GM12865 (cell line): ENCODE measurements at regions not wholly inside any gene's neighbourhood (a gene's known extent, or its start where the extent isn't known, plus 50 kb on each side); places are given as distances from the start of the nearest gene placed in this dataset.

Experiments used
- DNase-seq: peaks from one replicate; pipeline ENCODE4 v3.0.0; 2010; ENCODE audit warnings: low read depth
- H3K4me3 ChIP-seq: 2 replicates; pipeline ENCODE4 v1.5.1; 2011; ENCODE audit warnings: mild to moderate bottlenecking, low read depth, low read length, control low read depth
- TF ChIP-seq, protein P1 (sequence below): IDR thresholded peaks from 2 replicates; pipeline ENCODE4 v1.5.1; 2011; ENCODE audit warnings: low read length, control low read depth, low read depth, inconsistent platforms; ENCODE audit not compliant: insufficient read depth; ENCODE audit errors: missing control alignments

DNA sequence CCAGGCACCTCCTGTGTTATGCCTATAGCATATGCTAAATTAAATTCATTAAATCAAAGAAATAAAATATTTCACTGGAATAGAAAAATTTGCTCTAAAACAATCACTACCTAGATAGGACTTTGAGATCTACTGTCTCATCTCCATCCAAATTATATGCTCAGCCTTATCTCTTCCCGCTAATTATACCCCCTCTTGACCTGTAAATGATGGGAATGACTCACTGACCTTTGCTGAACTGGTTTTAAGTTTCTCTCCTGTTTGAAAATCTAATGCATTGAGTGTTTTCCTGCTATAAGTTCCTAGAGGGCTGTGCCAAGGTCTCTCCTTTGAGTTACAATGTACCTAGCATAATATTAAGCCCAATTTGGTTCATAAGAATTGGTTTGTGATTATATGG, 110.1 kb downstream of the BMP2 start:
- no peak overlapping the region for H3K4me3 ChIP-seq
- TF ChIP-seq, protein P1, sequence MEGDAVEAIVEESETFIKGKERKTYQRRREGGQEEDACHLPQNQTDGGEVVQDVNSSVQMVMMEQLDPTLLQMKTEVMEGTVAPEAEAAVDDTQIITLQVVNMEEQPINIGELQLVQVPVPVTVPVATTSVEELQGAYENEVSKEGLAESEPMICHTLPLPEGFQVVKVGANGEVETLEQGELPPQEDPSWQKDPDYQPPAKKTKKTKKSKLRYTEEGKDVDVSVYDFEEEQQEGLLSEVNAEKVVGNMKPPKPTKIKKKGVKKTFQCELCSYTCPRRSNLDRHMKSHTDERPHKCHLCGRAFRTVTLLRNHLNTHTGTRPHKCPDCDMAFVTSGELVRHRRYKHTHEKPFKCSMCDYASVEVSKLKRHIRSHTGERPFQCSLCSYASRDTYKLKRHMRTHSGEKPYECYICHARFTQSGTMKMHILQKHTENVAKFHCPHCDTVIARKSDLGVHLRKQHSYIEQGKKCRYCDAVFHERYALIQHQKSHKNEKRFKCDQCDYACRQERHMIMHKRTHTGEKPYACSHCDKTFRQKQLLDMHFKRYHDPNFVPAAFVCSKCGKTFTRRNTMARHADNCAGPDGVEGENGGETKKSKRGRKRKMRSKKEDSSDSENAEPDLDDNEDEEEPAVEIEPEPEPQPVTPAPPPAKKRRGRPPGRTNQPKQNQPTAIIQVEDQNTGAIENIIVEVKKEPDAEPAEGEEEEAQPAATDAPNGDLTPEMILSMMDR = no peak
- no peak for DNase-seq

DNA sequence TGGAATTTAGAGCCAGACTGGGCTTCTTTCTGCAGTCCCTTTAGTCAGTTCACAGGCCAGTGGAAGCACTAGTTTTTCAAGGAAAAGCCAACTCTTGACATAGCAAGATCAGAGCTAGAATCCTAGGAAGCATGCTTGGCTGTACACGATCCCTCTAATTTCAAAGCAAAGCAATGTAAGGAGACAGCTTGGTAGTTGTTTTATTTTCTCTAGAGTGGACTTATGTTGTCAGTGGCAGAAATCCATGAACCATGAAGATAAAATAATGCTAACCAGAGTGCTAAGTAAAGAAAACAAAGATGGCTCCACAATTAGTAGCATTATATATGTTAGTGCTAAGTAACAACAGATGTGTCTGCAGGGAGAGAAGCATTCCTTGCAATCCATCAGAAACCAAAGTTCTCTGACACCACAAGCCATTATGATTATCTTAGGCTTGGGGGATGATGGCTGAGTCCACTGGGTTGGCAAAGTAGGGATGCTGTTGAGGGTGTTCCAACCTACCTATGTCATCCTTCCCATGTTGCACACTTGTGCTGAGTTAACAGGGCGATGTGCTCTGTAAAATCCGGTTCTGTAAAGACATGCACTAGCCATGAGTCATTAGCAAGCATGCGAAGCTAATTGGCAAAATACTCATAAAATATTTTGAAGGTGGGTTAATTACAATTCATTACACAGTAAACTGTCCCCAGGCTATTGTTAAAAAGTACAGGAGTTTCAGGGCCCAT, 115.2 kb downstream of the BMP2 start:
- no peak for DNase-seq
- no peak overlapping the region for H3K4me3 ChIP-seq
- TF ChIP-seq, protein P1 = no peak

DNA sequence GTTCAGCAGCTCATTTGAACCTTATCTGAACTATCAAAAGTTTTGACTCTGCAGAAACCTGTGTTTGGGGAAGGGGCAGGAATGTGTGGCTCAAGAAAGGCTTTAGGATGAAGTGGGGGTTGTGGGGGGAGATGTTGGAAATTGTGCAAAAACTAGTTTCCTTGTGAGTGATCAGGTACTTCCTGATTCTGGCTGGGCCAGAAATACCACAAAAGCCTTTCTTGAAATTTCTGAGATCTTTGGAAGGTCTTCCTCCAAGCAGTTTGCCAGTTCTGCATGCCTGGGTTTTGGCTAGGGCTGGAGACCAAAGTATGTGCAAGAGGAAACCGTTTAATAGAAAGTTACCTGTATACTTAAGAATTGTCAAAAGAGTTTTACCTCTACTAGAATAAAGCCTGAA, 116.6 kb downstream of the BMP2 start:
- TF ChIP-seq, protein P1 = no peak
- no peak overlapping the region for H3K4me3 ChIP-seq
- DNase-seq = no peak

DNA sequence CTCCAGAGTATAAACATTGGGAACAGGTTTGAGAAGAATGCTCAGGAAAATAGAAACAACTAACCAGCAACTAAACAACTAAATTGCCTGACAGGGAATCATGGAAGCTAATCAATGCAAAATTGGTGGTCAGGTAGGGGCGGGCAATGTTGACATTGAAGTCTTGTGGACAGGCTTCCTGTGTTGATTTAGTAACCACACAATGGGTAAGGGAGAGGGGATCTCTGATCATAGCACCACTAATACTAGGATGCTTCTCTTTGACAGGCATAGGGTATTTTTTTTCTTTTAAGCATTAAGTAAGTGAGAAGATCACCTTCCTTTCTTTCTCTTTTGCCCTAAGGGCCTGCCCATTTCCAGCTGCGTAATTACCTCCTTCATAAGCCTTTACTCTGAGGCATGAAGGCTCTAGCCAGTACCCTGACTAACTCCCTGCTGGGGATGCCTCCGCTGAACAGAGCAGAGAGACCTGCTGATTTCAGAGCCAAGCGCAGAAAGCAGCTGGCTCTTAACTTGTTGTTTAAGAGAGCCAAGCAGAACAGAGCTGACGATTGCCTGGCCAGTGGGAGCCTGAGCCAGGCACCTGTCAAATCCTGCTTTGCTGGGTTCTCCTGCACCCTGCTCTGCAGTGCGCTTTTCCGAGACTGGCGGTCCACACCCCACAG, 118.7 kb downstream of the BMP2 start:
- TF ChIP-seq, protein P1 = no peak
- no peak overlapping the region for H3K4me3 ChIP-seq
- DNase-seq = no peak

DNA sequence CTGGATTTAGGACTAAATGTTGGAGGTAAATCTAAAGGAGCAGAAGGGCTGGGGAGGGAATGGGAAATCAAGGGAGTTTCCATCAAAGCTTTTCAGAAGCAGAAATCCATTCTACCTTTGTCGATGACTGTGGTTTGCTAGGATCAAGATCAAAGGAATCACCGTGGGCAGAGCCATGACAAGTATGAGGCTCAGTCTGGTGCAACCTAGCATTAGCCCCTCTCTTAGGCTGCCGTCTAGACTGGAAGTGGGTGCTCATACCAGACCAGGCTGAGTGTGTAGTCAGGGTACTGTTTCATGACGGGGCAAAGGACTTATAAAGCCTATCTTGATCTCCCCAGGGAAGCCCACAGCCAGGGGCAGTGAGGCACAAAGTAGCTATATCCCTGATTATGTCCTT, 120.5 kb downstream of the BMP2 start:
- no peak for DNase-seq
- no peak overlapping the region for H3K4me3 ChIP-seq
- TF ChIP-seq, protein P1 = no peak

DNA sequence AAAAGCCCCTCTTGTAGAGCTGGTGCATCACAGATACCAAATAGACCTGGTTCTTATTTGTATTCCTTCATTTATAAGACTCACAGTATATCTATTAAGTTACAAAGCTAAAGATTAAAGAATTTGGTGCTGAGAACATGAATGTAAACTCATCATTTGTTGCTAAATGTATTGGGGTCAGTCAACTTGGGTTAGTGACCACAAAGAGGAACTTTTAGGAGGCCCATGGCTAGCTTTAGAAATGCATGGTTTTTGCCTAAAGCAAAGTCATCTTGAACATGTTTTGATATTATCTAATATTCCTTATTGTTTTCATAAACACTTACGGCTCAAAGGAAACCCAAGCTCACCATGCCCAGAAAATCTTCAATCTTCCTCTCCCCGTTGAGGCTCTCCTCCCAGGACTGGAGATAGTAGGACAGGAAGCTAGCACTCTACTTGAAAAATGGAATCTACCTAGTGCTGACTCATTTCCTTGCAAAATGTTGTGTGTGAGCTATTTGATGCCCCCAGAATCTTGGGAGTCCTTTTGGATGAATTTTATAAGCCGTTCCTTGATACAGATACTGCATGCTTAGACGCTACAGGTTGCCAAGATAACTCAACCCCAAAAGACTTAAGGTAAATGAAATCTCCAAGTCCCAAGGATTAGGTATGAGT, 121.4 kb downstream of the BMP2 start:
- no peak overlapping the region for H3K4me3 ChIP-seq
- DNase-seq = no peak
- TF ChIP-seq, protein P1 = no peak
